HG02571 (cell line): ENCODE measurements at regions not wholly inside any gene's neighbourhood (a gene's known extent, or its start where the extent isn't known, plus 50 kb on each side); places are given as distances from the start of the nearest gene placed in this dataset.

Experiments used
- ATAC-seq: cut with Tn5 transposase; IDR thresholded peaks from one replicate; pipeline ENCODE4 v1.9.1; 2021; ENCODE audit warnings: mild to moderate bottlenecking, moderate library complexity; ENCODE audit not compliant: unreplicated experiment

DNA sequence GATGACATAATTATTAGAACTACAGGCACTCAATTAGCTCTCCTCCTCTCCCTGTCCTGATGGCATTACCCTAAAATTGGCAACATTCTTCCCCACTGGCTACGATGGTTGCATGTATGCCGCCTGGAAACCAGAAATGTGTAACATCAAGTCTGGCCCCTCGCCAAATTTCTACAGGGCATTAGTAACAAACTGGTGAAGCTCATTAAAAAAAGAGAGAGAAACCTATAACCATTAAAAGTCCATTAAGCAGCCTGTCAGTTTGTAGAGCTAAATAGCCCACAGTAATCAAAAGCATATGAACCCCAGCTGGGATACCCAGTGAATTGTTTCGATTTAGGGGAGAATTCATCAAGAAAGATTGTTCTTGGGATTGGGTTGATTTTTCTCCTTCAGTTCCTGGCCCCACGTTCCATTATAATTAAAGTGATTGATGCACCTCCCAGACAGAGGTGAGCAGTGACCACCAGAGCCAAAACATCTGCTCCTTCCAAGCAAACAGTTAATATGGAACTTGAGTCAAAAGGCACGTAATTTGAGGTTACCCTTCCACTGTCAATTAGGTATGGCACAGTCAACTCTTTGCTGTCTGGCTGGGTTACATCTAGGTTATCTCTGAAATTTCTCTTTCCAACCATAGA is 208.6 kb downstream of the C1D start:
- ATAC-seq: no peak

DNA sequence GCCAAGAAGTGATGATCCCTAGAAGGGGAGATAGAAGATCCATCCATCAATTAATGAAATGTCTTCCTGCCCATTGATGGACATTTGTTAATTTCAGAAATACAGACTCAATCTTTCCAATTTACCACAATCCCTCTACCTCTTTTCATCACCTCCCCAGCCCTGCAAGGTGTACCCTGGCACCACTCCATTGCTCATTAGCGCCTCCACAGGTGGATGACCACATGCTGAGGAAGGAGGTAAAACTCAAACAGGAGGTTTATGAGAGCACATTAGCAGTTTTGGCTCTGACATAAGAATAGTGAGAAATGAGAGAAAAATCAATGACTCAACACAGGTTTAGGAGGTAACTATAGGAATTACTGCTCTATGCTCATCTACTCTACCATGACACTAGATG is 208.0 kb downstream of the C1D start:
- no peak for ATAC-seq

DNA sequence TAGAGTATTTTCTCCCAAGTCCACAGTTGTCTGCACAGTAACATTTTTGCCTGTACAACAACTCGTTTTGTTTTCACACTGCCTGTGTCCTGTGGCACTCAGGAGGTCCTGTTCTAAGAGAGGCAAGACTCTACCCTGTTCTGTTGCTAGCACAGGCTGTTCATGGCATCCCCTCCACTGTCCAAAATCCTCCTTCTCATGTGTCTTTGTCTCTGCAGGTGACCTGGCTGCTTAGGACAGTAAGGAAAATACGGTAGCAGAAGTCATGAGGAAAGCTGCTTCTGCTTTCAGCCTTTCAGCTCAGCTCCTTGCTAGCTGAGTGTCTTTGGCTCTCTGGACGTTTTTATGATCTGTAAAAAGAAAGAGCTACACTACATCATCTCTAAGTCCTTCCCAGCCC is 205.9 kb downstream of the C1D start:
- ATAC-seq: no peak

DNA sequence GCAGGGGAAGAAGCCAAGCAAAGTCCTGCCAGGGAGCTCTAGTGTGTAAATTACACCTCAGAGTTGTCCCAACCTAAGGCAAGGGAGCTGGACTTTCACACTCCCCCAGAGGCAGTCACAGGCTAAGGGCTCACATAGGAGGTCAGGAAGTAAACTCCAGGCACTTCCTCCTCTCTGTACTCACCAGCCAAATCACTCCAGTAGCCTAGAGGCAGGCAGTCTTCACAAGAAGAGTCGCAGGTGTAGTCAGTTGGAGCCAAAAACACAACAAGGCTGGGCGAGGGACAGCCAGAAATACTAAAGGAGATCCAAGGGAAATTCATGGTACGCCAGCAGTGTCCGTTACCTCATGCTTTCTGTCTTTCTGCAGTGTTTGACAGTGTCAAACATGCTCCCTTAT is 205.0 kb downstream of the C1D start:
- ATAC-seq: no peak

- ATAC-seq: no peak
These were observed 203.9 kb downstream of the C1D start for GRCh38 chr2:67858886-67859285.

- ATAC-seq: no peak
These were observed 196.9 kb downstream of the C1D start for GRCh38 chr2:67865917-67866316.

DNA sequence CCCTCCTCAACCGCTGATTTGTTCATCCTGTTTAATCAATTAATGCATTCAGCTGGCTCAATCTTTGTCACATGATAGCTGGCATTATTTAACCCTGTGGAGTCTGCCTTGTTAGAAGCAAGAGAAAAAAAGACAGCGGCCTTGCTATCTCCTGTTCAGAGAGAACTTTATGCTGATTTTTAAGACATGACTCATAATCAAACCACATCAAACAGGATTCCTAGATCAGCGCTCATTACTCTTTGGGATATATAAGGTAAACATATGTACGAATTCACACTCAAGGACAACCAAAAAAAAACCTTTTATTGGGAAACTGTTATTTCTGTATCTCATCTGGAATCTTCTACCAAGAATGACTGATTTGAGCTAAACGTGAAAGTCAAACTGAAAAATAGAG is 195.1 kb downstream of the C1D start:
- ATAC-seq: no peak

DNA sequence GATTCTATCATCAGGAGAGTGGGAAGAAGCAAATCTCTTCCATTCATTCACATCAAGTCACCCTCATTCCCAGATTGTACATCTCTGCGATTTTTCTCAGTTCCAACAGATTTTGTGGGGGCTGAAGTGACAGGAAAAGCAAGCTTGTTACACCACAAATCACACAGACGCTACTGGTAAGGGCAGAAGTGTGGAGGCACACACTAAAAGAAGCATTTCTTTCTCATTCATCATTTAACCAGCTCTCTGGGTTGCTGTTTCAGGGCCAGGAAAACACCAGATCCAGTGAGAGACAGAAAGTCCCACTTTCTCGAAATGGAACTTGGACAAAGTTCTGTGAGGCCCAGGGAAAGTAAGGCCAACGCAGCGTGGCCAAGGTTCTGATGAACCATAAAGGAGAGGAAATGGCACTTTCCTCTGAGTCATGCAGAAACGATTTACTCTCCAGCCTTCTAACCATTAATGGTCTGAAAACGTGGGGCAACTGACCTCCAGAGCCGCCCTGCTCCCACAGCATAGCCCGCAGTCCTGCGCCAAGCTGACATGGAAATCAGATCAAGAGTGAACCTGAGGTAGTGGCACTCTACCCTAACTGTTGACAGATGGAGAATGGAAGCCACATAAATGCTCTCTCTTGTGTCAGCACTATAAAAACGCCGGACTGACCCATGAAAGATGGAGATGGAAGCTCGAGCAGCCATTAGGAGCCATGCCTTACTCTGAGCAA is 191.0 kb downstream of the C1D start:
- ATAC-seq: no peak

GRCh38 chr2:67872481-67872880 is 190.3 kb downstream of the C1D start:
- no peak for ATAC-seq

DNA sequence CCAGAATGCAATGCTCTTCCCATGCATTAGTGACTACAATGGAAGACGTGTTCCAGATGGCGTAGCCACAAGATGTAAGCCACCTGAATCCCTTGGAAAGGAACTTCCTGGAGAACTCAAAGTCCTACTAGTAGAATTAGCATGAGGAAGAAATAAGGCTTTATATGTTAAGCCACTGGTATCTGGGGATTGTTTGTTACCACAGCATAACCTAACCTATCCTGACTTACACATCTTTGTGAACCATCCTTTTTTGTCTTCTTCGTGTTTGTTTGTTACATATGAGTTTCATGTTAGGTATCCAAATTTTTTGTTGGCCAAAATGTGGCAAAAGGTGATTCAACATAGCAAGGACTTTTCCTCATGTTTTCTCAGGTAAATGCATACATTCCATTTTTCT is 188.9 kb downstream of the C1D start:
- no peak for ATAC-seq

DNA sequence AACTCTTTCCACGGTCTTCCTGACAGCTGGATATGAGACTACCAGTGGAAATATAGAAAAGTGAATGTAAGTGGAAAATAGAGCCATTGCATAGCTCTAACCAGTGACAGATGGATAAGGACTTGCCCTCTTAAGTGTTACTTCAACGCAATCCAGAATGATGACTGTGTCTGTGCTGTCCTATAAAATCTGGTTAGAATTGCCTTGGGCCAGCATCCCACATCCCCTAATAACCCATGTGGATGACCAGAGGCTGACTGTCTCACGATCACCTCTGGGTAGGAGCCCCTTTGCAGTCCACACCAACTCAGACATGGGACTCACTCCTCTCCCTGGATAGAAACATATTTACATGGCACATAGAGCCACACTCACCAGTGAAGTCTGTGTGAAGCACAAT is 186.6 kb downstream of the C1D start:
- ATAC-seq: no peak

- ATAC-seq: no peak
These were observed 185.5 kb downstream of the C1D start for GRCh38 chr2:67877301-67877700.

DNA sequence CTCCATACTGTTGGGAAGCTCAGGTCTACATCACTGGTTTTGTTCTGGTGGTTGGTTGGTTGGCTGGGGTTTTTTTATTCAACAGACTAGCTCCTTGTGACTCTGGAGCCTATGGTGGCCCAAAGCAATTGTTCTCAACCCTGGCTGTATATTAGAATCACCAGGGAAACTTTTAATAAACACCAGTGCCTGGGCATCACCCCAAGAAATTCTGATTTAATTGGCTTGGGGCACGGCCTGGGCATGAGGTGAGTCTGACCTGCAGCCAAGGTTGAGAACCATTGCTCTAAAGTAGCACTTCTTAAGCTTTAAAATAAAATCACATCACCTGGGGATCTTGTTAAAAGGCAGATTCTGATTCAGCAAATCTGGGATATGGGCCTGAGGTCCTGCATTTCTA is 184.1 kb downstream of the C1D start:
- ATAC-seq: no peak

- ATAC-seq: no peak
These were observed 183.1 kb downstream of the C1D start for GRCh38 chr2:67879586-67880290.

GRCh38 chr2:67880291-67880761 is 182.5 kb downstream of the C1D start:
- no peak for ATAC-seq

DNA sequence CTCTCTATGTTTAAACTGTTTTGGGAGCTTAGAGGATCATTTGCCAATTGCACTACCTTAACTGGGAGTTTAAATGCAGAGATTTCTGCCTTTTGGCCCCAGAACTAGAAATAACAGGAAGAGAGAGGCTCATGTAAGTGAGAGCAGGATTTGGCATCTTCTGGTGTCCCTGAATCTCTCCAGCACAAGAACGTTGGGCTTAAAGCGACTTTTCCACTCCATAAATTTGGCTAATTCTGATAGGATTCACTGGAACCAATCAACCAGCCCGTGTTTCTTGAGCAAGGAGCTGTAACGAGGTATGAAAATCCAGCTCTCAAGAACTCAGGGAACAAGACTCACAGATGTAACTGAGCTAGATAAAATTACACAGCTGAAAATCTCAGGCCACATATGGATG is 181.0 kb downstream of the C1D start:
- no peak for ATAC-seq

GRCh38 chr2:67883316-67884087 is 179.3 kb downstream of the C1D start:
- no peak for ATAC-seq

DNA sequence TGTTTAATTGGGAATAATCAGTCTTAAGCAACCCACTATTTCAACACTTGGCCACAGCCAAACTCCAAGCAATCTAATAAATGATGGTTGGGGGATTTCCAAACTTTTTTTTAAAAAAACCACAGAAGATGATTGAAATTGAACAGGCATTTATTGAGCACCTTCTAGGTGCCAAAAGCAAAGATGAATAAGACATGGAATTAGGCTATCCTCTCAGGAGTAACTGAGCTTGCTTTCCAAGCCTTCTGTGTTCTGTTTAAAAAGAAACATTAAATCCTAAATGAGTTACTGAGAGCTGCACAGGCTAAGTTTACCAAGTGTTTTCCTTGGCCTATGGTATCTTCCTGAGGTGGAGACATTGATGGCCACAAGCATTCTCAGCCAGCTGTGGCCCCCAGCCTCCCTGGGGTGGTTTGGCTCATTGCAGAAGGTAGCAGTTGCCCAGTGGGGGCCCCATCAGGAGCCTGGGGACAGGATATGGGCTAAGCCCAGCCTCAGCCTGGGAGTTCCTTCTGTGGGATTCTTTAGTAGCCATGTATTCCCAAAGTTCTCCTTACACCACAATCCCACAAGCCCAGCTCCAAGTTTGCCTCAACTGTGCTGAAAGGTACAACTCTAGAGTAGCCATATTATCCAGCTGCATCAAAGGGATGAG is 174.3 kb downstream of the C1D start:
- ATAC-seq: no peak

DNA sequence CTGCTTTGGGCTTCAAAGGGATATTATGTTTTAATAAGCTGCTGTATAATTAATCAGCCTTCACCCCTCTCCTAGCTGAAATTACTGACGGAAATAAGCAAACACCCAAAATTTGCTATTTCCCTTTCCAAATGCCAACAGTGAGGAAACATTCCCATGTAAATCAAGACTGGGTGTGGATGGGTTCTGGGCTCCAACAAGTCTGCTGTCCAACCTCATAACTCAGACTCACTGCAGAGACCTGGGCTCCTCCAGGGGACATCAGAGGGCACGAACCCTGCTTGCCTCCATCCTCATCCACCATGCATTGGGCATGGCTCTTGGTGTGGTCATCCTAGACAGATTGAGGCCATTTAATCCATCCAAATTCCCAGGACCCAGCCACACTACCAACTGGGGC is 173.7 kb downstream of the C1D start:
- ATAC-seq: no peak

- ATAC-seq: no peak
These were observed 171.2 kb downstream of the C1D start for GRCh38 chr2:67891642-67892041.

DNA sequence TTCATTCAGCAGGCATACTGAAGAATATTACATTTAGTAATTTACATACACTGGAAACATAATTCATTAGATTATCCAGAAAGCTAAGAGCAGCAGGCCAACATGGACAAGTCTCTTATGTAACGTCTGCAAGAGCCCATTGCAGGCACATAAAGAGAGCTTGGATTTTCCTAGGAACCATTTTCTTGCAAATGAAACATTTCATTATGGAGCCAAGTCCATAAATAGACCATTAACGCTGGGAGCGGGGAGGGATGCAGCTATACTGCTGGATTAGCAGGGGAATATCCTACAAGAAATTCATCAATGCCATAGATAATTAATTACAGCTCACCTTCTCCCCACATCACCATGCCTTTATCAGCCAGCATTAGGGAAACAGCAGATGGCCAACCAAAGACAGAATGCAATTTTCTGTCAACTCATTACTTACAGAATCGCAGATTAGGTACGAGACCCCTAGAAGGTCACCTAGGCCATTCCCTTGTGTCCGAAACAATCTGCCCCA is 170.4 kb downstream of the C1D start:
- no peak for ATAC-seq
